ENCODE measurements at regions not wholly inside any gene's neighbourhood (a gene's known extent, or its start where the extent isn't known, plus 50 kb on each side); places are given as distances from the start of the nearest gene placed in this dataset.

DNA sequence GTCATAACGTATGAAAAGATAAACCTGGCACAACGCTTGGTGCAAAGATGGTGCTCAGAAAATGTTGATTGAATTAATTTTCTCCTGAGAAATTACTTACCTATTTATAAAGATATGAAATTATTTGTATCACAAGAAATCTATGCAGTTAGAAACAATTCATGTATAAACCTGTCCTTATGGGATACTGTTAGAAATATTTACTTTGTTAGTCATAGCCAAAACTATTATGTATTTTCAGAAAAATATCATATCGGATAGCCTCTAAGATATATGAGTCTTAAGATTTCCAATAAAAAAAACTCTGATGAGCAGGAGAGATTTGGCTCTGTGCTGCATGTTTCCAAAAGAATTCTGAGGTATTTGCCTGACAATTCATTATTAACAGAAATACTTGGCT is 880.7 kb downstream of the LRRTM4 start:
- no peak for TF ChIP-seq YY1 (IDR thresholded peaks at IDR 0.05; ENCODE audit: insufficient read depth, insufficient read length)
- no peak for TF ChIP-seq SUZ12 (IDR thresholded peaks at IDR 0.05; ENCODE audit: extremely low read depth, insufficient read depth, insufficient read length)

Data from NT2/D1 (cell line).